HepG2 (cell line): ENCODE measurements at regions not wholly inside any gene's neighbourhood (a gene's known extent, or its start where the extent isn't known, plus 50 kb on each side); places are given as distances from the start of the nearest gene placed in this dataset.

Source experiments
- CCDC6 ChIP-seq: sonication (generic); formaldehyde crosslinking; IDR thresholded peaks from 2 replicates; pipeline ENCODE4 v1.8.1; 2022; ENCODE audit warnings: mild to moderate bottlenecking, missing genetic modification reagents, moderate library complexity
- CEBPB ChIP-seq: IDR thresholded peaks from 2 replicates; pipeline ENCODE4 v1.6.1; 2011; ENCODE audit warnings: low read depth, low read length, improper control_type of control experiment, borderline replicate concordance
- CREB3 ChIP-seq: sonication (generic); formaldehyde crosslinking; IDR thresholded peaks from 2 replicates; pipeline ENCODE4 v1.5.0; 2020; ENCODE audit warnings: missing genetic modification reagents
- EP300 ChIP-seq, 3 experiments: sonication (generic) in 1 of 3; formaldehyde crosslinking in 1 of 3; IDR thresholded peaks; 2 replicates each; pipeline versions ENCODE4 v1.5.1 to v1.6.1; 2011 to 2020; ENCODE audit warnings: low read depth in 2 of 3, low read length in 2 of 3, borderline replicate concordance in 1 of 3, improper control_type of control experiment in 1 of 3, mild to moderate bottlenecking in 1 of 3, missing genetic modification reagents in 1 of 3, moderate library complexity in 1 of 3
- FOXA1 ChIP-seq, 2 experiments: fragments of 450-650 bp in 1 of 2; sonication (generic) in 1 of 2; formaldehyde crosslinking in 1 of 2; IDR thresholded peaks; 2 replicates each; pipeline versions ENCODE4 v1.4.0 to v1.6.1; 2016 to 2020; ENCODE audit warnings: missing genetic modification reagents in 1 of 2
- HDAC2 ChIP-seq: sonication (generic); formaldehyde crosslinking; IDR thresholded peaks from 2 replicates; pipeline ENCODE4 v1.4.0; 2020; ENCODE audit warnings: missing genetic modification reagents
- HNF1A ChIP-seq, 2 experiments: sonication (generic) in 1 of 2; formaldehyde crosslinking in 1 of 2; IDR thresholded peaks; 2 replicates each; pipeline versions ENCODE4 v1.4.0 to v1.6.1; 2016 to 2020; ENCODE audit warnings: borderline replicate concordance in 1 of 2, low read depth in 1 of 2, mild to moderate bottlenecking in 1 of 2, missing genetic modification reagents in 1 of 2
- HNF1B ChIP-seq: sonication (generic); formaldehyde crosslinking; IDR thresholded peaks from 2 replicates; pipeline ENCODE4 v1.5.1; 2020; ENCODE audit warnings: mild to moderate bottlenecking, moderate library complexity, missing genetic modification reagents
- JUND ChIP-seq: sonication (generic); formaldehyde crosslinking; IDR thresholded peaks from 2 replicates; pipeline ENCODE4 v1.8.0; 2022; ENCODE audit warnings: mild to moderate bottlenecking, missing genetic modification reagents
- MXD4 ChIP-seq: IDR thresholded peaks from 2 replicates; pipeline ENCODE4 v1.6.1; 2016; ENCODE audit warnings: mild to moderate bottlenecking, missing biosample characterization, missing genetic modification reagents
- NR2F6 ChIP-seq, 2 experiments: IDR thresholded peaks; 2 replicates each; pipeline ENCODE4 v1.6.1; 2016; ENCODE audit warnings: antibody characterized with exemption in 1 of 2, mild to moderate bottlenecking in 1 of 2
- SOX13 ChIP-seq, 3 experiments: fragments of 450-650 bp in 1 of 3; sonication (generic) in 1 of 3; formaldehyde crosslinking in 1 of 3; IDR thresholded peaks in 2 of 3; conservative IDR thresholded peaks in 1 of 3; 2 replicates each; pipeline versions ENCODE4 v1.5.0 to v1.6.1; 2016 to 2020; ENCODE audit warnings: antibody characterized with exemption in 1 of 3, mild to moderate bottlenecking in 1 of 3, missing compliant biosample characterization in 1 of 3, missing genetic modification reagents in 1 of 3, moderate library complexity in 1 of 3
- SOX6 ChIP-seq, 2 experiments: fragments of 450-650 bp in 1 of 2; sonication (generic) in 1 of 2; formaldehyde crosslinking in 1 of 2; IDR thresholded peaks; 2 replicates each; pipeline versions ENCODE4 v1.4.0 to v1.6.1; 2017 to 2020; ENCODE audit warnings: antibody characterized with exemption in 1 of 2, mild to moderate bottlenecking in 1 of 2, missing genetic modification reagents in 1 of 2
- SP1 ChIP-seq, 2 experiments: fragments of 450-650 bp in 1 of 2; sonication (generic) in 1 of 2; formaldehyde crosslinking in 1 of 2; IDR thresholded peaks; 2 replicates each; pipeline versions ENCODE4 v1.4.0 to v1.6.1; 2016 to 2020; ENCODE audit warnings: missing genetic modification reagents in 1 of 2
- SPEN ChIP-seq: sonication (generic); formaldehyde crosslinking; IDR thresholded peaks from 2 replicates; pipeline ENCODE4 v1.5.1; 2020; ENCODE audit warnings: low read depth, mild to moderate bottlenecking, missing genetic modification reagents
- TBP ChIP-seq: sonication (generic); formaldehyde crosslinking; IDR thresholded peaks from 2 replicates; pipeline ENCODE4 v1.5.0; 2020; ENCODE audit warnings: missing genetic modification reagents
- THAP11 ChIP-seq: IDR thresholded peaks from 2 replicates; pipeline ENCODE4 v1.6.1; 2016; ENCODE audit warnings: missing biosample characterization, missing genetic modification reagents
- ZNF260 ChIP-seq: sonication (generic); formaldehyde crosslinking; IDR thresholded peaks from 2 replicates; pipeline ENCODE4 v1.4.0; 2020; ENCODE audit warnings: missing genetic modification reagents, low read depth, mild to moderate bottlenecking, borderline replicate concordance
- ZNF354B ChIP-seq: sonication (generic); formaldehyde crosslinking; IDR thresholded peaks from 2 replicates; pipeline ENCODE4 v1.8.0; 2022; ENCODE audit warnings: mild to moderate bottlenecking, missing genetic modification reagents
- ZNF598 ChIP-seq: sonication (generic); formaldehyde crosslinking; IDR thresholded peaks from 2 replicates; pipeline ENCODE4 v1.5.1; 2020; ENCODE audit warnings: mild to moderate bottlenecking, missing genetic modification reagents, borderline replicate concordance

DNA sequence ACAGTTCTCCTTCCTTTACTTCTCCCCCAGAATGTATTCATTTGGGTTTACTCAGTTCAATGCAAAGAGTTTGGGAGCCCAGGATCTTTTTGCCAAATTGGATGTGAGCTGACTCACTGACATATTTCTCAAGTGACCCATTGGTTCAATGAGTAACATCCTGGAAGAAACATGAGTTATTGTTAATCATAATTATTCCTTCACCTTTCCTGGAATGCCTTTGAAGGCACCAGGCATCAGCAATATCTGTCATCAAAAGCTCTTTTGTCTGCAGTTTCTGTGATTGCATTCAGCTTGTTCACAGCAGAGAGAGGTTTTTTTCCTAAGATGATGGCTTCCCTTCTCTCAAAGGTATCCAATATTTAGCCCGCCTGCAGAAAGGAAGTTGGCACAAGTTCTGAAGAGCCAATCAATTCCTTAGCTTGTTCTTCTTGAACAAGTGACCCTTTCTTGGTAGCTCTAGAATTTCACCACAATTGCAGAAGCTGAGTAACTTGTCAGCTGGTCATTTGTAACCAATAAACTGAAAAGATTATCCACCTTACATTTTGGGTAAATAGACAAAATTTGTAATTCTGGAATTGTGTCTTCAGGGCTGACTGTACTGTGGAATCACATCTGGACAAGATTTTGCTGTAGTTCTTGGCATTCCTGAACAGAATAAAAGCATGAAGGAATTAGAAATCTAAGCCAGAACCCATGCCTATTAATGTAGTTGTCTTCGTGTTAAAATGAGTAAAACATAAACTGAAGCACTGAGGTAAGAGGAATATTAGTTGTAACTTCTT lies 72.2 kb upstream of the TMEM17 start (continued):
- TF ChIP-seq HNF1A (IDR thresholded peaks at IDR 0.05; ENCODE audit: low read depth) (peak; percentile 83), HNF1A (CRISPR knock-in tag; IDR thresholded peaks at IDR 0.05; ENCODE audit: borderline replicate concordance) (peak; percentile 98), SPEN (no peak), ZNF598 (CRISPR knock-in tag) (no peak), HNF1B (CRISPR knock-in tag) (no peak), CREB3 (CRISPR knock-in tag) (no peak), ZNF354B (no peak), HDAC2 (peak; percentile 71), SP1 (IDR thresholded peaks at IDR 0.05) (no peak), SP1 (CRISPR knock-in tag; IDR thresholded peaks at IDR 0.05) (no peak), EP300 (IDR thresholded peaks at IDR 0.05; ENCODE audit: low read depth in 2 of 2, low read length in 2 of 2) (peak; percentile 46 to 98; a peak in 2 of 4 replicates), EP300 (CRISPR knock-in tag; IDR thresholded peaks at IDR 0.05; ENCODE audit: borderline replicate concordance) (peak; percentile 99), SOX13 (IDR thresholded peaks at IDR 0.05) (peak; percentile 81; the same call in 1 of the 2 replicates), SOX13 (CRISPR knock-in tag; conservative IDR thresholded peaks at IDR 0.05 in 1 of 2, IDR thresholded peaks at IDR 0.05 in 1 of 2) (peak in 1 of 2 experiments; percentile 96; a peak in 2 of 4 replicates), ZNF260 (no peak), MXD4 (no peak), CEBPB (no peak), CCDC6 (0 out of 2 replicates have a peak, but pooled peaks have one; percentile 26), THAP11 (0 out of 2 replicates have a peak, but pooled peaks have one; percentile 22), FOXA1 (IDR thresholded peaks at IDR 0.05) (no peak), FOXA1 (CRISPR knock-in tag; IDR thresholded peaks at IDR 0.05) (peak; percentile 50), SOX6 (IDR thresholded peaks at IDR 0.05) (no peak), SOX6 (CRISPR knock-in tag; IDR thresholded peaks at IDR 0.05) (peak; percentile 90), NR2F6 (IDR thresholded peaks at IDR 0.05) (peak; percentile 58; the same call in 1 of the 2 replicates), NR2F6 (CRISPR knock-in tag; IDR thresholded peaks at IDR 0.05) (peak; percentile 79; the same call in 1 of the 2 replicates), JUND (CRISPR knock-in tag) (0 out of 2 replicates have a peak, but pooled peaks have one; percentile 26), TBP (no peak)
